Amniotic stem cell (primary cell): ENCODE measurements at regions not wholly inside any gene's neighbourhood (a gene's known extent, or its start where the extent isn't known, plus 50 kb on each side); places are given as distances from the start of the nearest gene placed in this dataset.
A peak's percentile ranks its signal among the peaks of the same experiment; 100 is the strongest.

ENCODE experiments used
- DNase-seq: peaks from one replicate; lab custom pipeline; 2025; lab: John Stamatoyannopoulos, UW

- DNase-seq: no peak
These were observed 68.7 kb upstream of the FRY start for GRCh38 chr13:31962731-31963370.

GRCh38 chr13:31963631-31964030 is 67.9 kb upstream of the FRY start:
- no peak for DNase-seq

GRCh38 chr13:31964168-31964567 is 67.4 kb upstream of the FRY start:
- no peak for DNase-seq

- peak; percentile 26 for DNase-seq
These were observed 66.1 kb upstream of the FRY start for GRCh38 chr13:31965361-31966066.

- no peak for DNase-seq
These were observed 64.4 kb upstream of the FRY start for GRCh38 chr13:31967155-31967554.

- no peak for DNase-seq
These were observed 63.1 kb upstream of the FRY start for GRCh38 chr13:31968473-31968872.

GRCh38 chr13:31970231-31970930 is 61.2 kb upstream of the FRY start:
- peak; percentile 75 for DNase-seq

- no peak for DNase-seq
These were observed 59.1 kb upstream of the FRY start for GRCh38 chr13:31972453-31972852.

GRCh38 chr13:31978021-31978420 is 53.6 kb upstream of the FRY start:
- no peak for DNase-seq

- DNase-seq: no peak
These were observed 50.7 kb upstream of the FRY start for GRCh38 chr13:31980830-31981229.
